ENCODE measurements at regions not wholly inside any gene's neighbourhood (a gene's known extent, or its start where the extent isn't known, plus 50 kb on each side); places are given as distances from the start of the nearest gene placed in this dataset.

DNA sequence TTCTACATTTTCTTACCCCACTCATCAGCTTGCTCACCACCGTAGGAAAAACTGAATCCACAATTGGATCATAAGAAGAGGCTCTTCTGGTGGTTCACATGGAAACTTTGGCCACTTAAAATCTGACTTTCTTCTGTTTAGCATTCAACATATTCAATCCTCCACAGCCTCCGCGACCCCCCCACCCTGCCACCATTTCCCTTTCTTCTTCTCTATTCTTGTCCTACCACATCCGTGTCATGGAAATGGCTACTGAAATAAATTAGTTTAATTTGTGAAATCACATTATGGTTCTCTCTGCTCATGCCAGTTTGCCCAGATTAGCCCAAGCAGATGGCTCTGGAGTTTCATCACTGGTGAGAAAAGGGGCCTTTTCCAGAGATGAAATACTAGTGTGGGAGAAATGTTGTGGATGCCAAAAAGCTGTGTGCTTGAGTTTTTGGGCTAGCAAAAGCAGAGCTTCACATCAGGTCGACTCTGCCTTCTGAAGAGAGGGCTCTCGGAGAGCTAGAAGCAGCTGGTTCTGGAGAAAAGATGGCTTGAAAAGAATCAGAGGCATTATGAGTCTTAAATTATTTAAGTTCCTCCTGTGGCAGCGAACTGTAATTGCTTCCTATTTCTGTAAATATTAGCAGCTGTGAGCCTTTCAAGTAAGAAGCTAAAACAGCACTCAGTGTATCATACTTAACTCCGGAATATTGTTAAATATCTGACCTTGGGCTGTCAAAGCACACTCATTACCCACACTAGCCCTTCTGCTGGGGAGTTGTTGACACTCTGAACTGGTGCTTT is 107.1 kb downstream of the MAT2B start:
- TF ChIP-seq TCF12 (IDR thresholded peaks at IDR 0.05) (no peak), TCF12 (CRISPR knock-in tag; IDR thresholded peaks at IDR 0.05) (no peak), ZNF33B (CRISPR knock-in tag; IDR thresholded peaks at IDR 0.05) (no peak), POLR2A (IDR thresholded peaks at IDR 0.05; ENCODE audit: insufficient read depth in 1 of 2, low read depth in 2 of 2, low read length in 2 of 2) (no peak), ZNF563 (CRISPR knock-in tag; IDR thresholded peaks at IDR 0.05) (no peak), SRF (IDR thresholded peaks at IDR 0.05; ENCODE audit: low read depth, low read length) (no peak), PHF8 (CRISPR knock-in tag; IDR thresholded peaks at IDR 0.05) (no peak), GABPA (IDR thresholded peaks at IDR 0.05; ENCODE audit: low read depth, low read length) (no peak), GABPA (CRISPR knock-in tag; IDR thresholded peaks at IDR 0.05; ENCODE audit: low read depth) (no peak), SMARCE1 (IDR thresholded peaks at IDR 0.05; ENCODE audit: borderline replicate concordance) (no peak), RAD21 (CRISPR knock-in tag; IDR thresholded peaks at IDR 0.05) (no peak), EZH2 (conservative IDR thresholded peaks at IDR 0.05; ENCODE audit: low read depth, low read length) (no peak)
- TF ChIP-seq, protein P1, sequence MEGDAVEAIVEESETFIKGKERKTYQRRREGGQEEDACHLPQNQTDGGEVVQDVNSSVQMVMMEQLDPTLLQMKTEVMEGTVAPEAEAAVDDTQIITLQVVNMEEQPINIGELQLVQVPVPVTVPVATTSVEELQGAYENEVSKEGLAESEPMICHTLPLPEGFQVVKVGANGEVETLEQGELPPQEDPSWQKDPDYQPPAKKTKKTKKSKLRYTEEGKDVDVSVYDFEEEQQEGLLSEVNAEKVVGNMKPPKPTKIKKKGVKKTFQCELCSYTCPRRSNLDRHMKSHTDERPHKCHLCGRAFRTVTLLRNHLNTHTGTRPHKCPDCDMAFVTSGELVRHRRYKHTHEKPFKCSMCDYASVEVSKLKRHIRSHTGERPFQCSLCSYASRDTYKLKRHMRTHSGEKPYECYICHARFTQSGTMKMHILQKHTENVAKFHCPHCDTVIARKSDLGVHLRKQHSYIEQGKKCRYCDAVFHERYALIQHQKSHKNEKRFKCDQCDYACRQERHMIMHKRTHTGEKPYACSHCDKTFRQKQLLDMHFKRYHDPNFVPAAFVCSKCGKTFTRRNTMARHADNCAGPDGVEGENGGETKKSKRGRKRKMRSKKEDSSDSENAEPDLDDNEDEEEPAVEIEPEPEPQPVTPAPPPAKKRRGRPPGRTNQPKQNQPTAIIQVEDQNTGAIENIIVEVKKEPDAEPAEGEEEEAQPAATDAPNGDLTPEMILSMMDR (CRISPR knock-in tag; IDR thresholded peaks at IDR 0.05) = no peak
- TF ChIP-seq, protein P2, sequence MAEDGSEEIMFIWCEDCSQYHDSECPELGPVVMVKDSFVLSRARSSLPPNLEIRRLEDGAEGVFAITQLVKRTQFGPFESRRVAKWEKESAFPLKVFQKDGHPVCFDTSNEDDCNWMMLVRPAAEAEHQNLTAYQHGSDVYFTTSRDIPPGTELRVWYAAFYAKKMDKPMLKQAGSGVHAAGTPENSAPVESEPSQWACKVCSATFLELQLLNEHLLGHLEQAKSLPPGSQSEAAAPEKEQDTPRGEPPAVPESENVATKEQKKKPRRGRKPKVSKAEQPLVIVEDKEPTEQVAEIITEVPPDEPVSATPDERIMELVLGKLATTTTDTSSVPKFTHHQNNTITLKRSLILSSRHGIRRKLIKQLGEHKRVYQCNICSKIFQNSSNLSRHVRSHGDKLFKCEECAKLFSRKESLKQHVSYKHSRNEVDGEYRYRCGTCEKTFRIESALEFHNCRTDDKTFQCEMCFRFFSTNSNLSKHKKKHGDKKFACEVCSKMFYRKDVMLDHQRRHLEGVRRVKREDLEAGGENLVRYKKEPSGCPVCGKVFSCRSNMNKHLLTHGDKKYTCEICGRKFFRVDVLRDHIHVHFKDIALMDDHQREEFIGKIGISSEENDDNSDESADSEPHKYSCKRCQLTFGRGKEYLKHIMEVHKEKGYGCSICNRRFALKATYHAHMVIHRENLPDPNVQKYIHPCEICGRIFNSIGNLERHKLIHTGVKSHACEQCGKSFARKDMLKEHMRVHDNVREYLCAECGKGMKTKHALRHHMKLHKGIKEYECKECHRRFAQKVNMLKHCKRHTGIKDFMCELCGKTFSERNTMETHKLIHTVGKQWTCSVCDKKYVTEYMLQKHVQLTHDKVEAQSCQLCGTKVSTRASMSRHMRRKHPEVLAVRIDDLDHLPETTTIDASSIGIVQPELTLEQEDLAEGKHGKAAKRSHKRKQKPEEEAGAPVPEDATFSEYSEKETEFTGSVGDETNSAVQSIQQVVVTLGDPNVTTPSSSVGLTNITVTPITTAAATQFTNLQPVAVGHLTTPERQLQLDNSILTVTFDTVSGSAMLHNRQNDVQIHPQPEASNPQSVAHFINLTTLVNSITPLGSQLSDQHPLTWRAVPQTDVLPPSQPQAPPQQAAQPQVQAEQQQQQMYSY (CRISPR knock-in tag; IDR thresholded peaks at IDR 0.05) = no peak
- TF ChIP-seq, protein P3, sequence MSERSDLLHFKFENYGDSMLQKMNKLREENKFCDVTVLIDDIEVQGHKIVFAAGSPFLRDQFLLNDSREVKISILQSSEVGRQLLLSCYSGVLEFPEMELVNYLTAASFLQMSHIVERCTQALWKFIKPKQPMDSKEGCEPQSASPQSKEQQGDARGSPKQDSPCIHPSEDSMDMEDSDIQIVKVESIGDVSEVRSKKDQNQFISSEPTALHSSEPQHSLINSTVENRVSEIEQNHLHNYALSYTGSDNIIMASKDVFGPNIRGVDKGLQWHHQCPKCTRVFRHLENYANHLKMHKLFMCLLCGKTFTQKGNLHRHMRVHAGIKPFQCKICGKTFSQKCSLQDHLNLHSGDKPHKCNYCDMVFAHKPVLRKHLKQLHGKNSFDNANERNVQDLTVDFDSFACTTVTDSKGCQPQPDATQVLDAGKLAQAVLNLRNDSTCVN (CRISPR knock-in tag; IDR thresholded peaks at IDR 0.05; ENCODE audit: borderline replicate concordance) = no peak
- TF ChIP-seq, protein P4, sequence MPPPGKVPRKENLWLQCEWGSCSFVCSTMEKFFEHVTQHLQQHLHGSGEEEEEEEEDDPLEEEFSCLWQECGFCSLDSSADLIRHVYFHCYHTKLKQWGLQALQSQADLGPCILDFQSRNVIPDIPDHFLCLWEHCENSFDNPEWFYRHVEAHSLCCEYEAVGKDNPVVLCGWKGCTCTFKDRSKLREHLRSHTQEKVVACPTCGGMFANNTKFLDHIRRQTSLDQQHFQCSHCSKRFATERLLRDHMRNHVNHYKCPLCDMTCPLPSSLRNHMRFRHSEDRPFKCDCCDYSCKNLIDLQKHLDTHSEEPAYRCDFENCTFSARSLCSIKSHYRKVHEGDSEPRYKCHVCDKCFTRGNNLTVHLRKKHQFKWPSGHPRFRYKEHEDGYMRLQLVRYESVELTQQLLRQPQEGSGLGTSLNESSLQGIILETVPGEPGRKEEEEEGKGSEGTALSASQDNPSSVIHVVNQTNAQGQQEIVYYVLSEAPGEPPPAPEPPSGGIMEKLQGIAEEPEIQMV (CRISPR knock-in tag; IDR thresholded peaks at IDR 0.05; ENCODE audit: low read depth) = no peak
